OCI-LY1 (cell line): ENCODE measurements at regions not wholly inside any gene's neighbourhood (a gene's known extent, or its start where the extent isn't known, plus 50 kb on each side); places are given as distances from the start of the nearest gene placed in this dataset.

Experiments
- CTCF ChIP-seq: fragments of 200-600 bp; sonication (generic), shearing (Covaris generic); IDR thresholded peaks from 2 replicates; pipeline ENCODE4 v1.5.1; 2017; ENCODE audit warnings: mild to moderate bottlenecking, antibody characterized with exemption, low read length, moderate library complexity, mixed read lengths
- EZH2 ChIP-seq: fragments of 200-600 bp; sonication (generic), shearing (Covaris generic); IDR thresholded peaks from 2 replicates; pipeline ENCODE4 v1.8.0; 2017; ENCODE audit warnings: borderline replicate concordance, mixed run types, mild to moderate bottlenecking, antibody characterized with exemption, low read length, moderate library complexity, mixed read lengths

- TF ChIP-seq CTCF: no peak
- TF ChIP-seq EZH2: no peak
Observed at GRCh38 chr6:25127076-25127837, 151.9 kb upstream of the CARMIL1 start.
